HepG2 (cell line): ENCODE measurements at regions not wholly inside any gene's neighbourhood (a gene's known extent, or its start where the extent isn't known, plus 50 kb on each side); places are given as distances from the start of the nearest gene placed in this dataset.

Experiments
- BRF2 ChIP-seq: sonication (generic); formaldehyde crosslinking; IDR thresholded peaks from 2 replicates; pipeline ENCODE4 v1.8.1; 2022; ENCODE audit warnings: mild to moderate bottlenecking, missing genetic modification reagents
- CEBPB ChIP-seq: IDR thresholded peaks from 2 replicates; pipeline ENCODE4 v1.6.1; 2011; ENCODE audit warnings: low read depth, low read length, improper control_type of control experiment, borderline replicate concordance
- CTCF ChIP-seq: sonication (generic); formaldehyde crosslinking; IDR thresholded peaks from 2 replicates; pipeline ENCODE4 v1.5.0; 2020; ENCODE audit warnings: mild to moderate bottlenecking, missing genetic modification reagents, moderate library complexity
- EP300 ChIP-seq, 3 experiments: sonication (generic) in 1 of 3; formaldehyde crosslinking in 1 of 3; IDR thresholded peaks; 2 replicates each; pipeline versions ENCODE4 v1.5.1 to v1.6.1; 2011 to 2020; ENCODE audit warnings: low read depth in 2 of 3, low read length in 2 of 3, borderline replicate concordance in 1 of 3, improper control_type of control experiment in 1 of 3, mild to moderate bottlenecking in 1 of 3, missing genetic modification reagents in 1 of 3, moderate library complexity in 1 of 3
- FOXK1 ChIP-seq: sonication (generic); formaldehyde crosslinking; IDR thresholded peaks from 2 replicates; pipeline ENCODE4 v1.4.0; 2020; ENCODE audit warnings: low read depth, missing genetic modification reagents, borderline replicate concordance
- RAD21 ChIP-seq: fragments of 450-650 bp; formaldehyde crosslinking; IDR thresholded peaks from 2 replicates; pipeline ENCODE4 v1.5.0; 2020; ENCODE audit warnings: mild to moderate bottlenecking
- TAF1 ChIP-seq: sonication (generic); formaldehyde crosslinking; IDR thresholded peaks from 2 replicates; pipeline ENCODE4 v1.4.0; 2020; ENCODE audit warnings: missing genetic modification reagents
- TARDBP ChIP-seq: sonication (generic); formaldehyde crosslinking; IDR thresholded peaks from 2 replicates; pipeline ENCODE4 v1.8.0; 2022; ENCODE audit warnings: mild to moderate bottlenecking, missing genetic modification reagents
- TFAP4 ChIP-seq: sonication (generic); IDR thresholded peaks from 2 replicates; pipeline ENCODE4 v1.6.1; 2016; ENCODE audit warnings: low read depth, borderline replicate concordance
- TRAFD1 ChIP-seq: sonication (generic); formaldehyde crosslinking; IDR thresholded peaks from 2 replicates; pipeline ENCODE4 v1.5.1; 2020; ENCODE audit warnings: missing genetic modification reagents, mild to moderate bottlenecking, borderline replicate concordance
- ZBTB21 ChIP-seq: sonication (generic); formaldehyde crosslinking; IDR thresholded peaks from 2 replicates; pipeline ENCODE4 v1.4.0; 2020; ENCODE audit warnings: missing genetic modification reagents
- ZNF281 ChIP-seq: sonication (generic); formaldehyde crosslinking; IDR thresholded peaks from 2 replicates; pipeline ENCODE4 v1.4.0; 2020; ENCODE audit warnings: missing genetic modification reagents, borderline replicate concordance
- ZNF660 ChIP-seq: sonication (generic); formaldehyde crosslinking; IDR thresholded peaks from 2 replicates; pipeline ENCODE4 v1.5.1; 2020; ENCODE audit warnings: mild to moderate bottlenecking, low read depth, missing genetic modification reagents, borderline replicate concordance

GRCh38 chr15:48063411-48063985 lies 57.3 kb upstream of the SLC24A5 start:
- TF ChIP-seq EP300 (IDR thresholded peaks at IDR 0.05; ENCODE audit: low read depth in 2 of 2, low read length in 2 of 2) (no peak), EP300 (CRISPR knock-in tag; IDR thresholded peaks at IDR 0.05; ENCODE audit: borderline replicate concordance) (no peak), ZBTB21 (CRISPR knock-in tag) (no peak), ZNF281 (no peak), RAD21 (CRISPR knock-in tag) (no peak), CEBPB (no peak), TAF1 (CRISPR knock-in tag) (no peak), BRF2 (CRISPR knock-in tag) (no peak), FOXK1 (no peak), TFAP4 (no peak), CTCF (CRISPR knock-in tag) (no peak), ZNF660 (CRISPR knock-in tag) (no peak), TARDBP (no peak), TRAFD1 (no peak)
